Activated effector memory CD4-positive, alpha-beta T cell treated with anti-CD3 and anti-CD28 coated beads, Interleukin-2, amount 50 U/mL, for 16 hours (primary cell): ENCODE measurements at regions not wholly inside any gene's neighbourhood (a gene's known extent, or its start where the extent isn't known, plus 50 kb on each side); places are given as distances from the start of the nearest gene placed in this dataset.

Experiments
- DNase-seq: peaks from one replicate; pipeline ENCODE4 v3.0.0-alpha.2; 2020

DNA sequence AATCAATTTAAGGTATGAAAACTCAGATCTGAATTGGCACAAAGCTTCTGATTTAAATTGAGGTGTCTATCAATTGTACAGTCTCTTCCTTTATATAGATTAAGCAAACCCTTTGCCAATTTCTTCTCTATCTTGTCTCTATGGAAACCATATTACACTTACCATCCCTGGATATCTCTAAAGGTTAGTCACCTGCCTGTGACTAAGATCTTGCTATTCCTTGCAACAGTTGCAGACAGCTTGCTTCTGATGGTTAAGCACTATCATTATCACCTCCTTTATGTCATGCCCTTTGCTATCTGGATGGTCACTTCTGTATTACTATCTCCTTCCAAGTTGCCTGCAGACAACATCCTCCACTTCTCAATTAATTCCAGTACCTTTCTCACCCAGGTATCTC, 998.6 kb upstream of the B3GALT2 start:
- no peak for DNase-seq

- no peak for DNase-seq
Measured at GRCh38 chr1:194184425-194184824, 998.0 kb upstream of the B3GALT2 start.

GRCh38 chr1:194181845-194182244, 995.4 kb upstream of the B3GALT2 start:
- DNase-seq, result no peak

DNA sequence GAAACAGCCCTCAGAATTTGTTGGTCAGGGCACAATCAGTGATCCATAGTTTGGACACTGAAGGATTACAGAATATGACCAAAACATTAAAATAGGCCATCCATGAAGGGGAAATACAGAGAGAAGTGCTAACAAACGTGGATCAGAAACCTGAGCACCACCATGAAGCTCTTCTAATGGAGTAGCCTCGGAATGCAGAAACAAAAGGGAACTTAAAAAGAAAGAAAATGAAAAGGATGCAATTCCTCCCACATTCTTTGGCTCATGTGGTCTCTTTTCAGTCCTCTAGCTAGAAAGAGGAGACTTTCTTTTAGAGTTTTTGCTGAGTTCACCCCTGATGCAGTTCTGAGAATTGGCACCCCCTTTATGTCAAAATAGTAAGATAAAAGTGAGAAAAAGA, 989.8 kb upstream of the B3GALT2 start:
- no peak for DNase-seq

- no peak for DNase-seq
Measured at GRCh38 chr1:194175251-194175650, 988.8 kb upstream of the B3GALT2 start.

GRCh38 chr1:194174528-194174927, 988.1 kb upstream of the B3GALT2 start:
- DNase-seq, result no peak

GRCh38 chr1:194171596-194171995, 985.2 kb upstream of the B3GALT2 start:
- DNase-seq, result no peak

DNA sequence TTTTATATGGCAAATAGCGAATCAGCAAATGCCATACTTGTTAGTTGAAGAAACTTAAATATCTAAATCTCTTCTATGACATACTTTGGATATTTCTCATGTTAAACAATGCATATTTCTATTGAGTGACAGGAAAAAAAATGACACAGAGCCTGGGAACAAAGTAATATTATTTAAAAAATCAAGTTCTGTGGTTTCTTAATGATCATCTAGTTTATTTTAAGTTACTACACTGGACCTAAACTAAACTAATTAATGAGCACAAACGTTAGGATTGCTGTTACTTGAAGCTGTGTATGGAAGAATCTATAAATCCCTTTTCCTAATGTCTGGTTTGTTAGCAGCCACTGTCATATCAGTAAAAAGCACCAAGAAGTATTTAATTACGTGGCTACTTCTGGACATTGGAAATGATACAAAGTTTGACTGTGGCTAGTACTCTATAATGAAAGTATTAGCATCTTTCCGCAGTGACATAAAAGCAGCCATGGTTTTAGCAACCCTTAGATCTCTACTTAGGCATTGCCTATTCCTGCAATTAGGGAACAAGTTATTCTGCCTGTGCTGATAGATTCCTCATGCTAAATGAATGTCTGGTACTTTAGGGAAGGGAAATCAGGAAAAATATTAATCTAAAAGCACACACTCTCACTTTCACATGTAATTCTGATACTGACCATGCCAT, 981.7 kb upstream of the B3GALT2 start:
- no peak for DNase-seq

GRCh38 chr1:194164755-194165154, 978.3 kb upstream of the B3GALT2 start:
- no peak for DNase-seq

DNA sequence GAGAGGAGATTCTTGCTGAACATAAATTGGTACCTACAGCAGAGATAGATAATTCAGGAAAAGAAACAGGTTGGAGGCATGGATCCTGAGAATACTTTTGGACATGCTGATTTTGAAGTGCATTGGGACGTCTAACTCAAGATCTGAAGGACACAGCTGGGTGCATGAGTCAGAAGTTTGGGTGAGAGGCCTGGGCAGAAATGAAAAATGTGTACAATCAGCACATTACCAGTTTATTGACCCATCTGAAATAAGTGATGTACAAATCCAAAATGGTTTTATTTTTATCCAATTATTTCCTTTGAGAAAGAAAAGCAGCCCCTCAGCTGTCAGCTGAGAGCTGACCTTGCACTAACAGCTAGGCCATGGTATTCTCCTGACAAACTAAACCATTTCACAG, 975.2 kb upstream of the B3GALT2 start:
- DNase-seq, result no peak

GRCh38 chr1:194159941-194160340, 973.5 kb upstream of the B3GALT2 start:
- DNase-seq, result no peak

GRCh38 chr1:194155962-194156361, 969.5 kb upstream of the B3GALT2 start:
- no peak for DNase-seq

DNA sequence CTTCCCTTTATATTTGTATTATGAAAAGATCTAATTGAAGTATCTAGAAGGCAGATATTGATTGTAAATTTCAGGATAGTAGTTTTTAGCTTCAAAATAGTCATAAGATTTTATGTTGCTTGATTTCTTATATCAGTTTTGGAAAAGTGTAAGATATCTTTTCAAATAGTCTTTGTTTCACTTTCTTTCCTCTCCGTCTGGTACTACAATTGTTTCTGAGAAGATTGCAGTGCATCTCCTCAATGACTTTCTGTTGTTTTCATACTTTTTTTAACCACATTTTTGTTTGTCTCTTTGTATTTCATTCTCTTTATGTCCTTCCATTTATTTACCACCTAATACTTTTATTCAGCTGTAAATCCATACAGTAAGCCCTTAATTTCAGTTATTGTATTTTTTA, 964.6 kb upstream of the B3GALT2 start:
- DNase-seq, result no peak

GRCh38 chr1:194150242-194150641, 963.8 kb upstream of the B3GALT2 start:
- DNase-seq, result no peak

GRCh38 chr1:194133152-194133551, 946.7 kb upstream of the B3GALT2 start:
- DNase-seq, result no peak

GRCh38 chr1:194118086-194118485, 931.7 kb upstream of the B3GALT2 start:
- no peak for DNase-seq

DNA sequence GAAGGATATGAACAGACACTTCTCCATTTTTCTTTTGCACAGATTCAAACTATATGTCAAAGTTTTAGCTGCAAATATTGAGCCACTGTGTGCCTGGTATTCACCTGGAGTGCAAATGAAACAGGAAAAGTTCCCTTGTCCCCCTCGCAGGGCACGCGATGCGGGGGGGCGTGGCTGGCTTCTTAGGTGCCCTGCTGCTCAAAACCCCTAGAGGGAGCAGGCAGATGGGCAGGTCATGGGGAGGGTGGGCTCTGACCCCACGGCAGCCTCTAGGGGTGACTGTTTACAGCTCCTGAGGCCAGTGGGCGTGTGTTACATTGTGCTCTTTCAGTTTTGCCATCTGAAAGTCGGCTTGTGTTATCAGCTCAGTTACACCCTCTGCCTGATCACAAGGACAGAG, 931.2 kb upstream of the B3GALT2 start:
- DNase-seq, result no peak

DNA sequence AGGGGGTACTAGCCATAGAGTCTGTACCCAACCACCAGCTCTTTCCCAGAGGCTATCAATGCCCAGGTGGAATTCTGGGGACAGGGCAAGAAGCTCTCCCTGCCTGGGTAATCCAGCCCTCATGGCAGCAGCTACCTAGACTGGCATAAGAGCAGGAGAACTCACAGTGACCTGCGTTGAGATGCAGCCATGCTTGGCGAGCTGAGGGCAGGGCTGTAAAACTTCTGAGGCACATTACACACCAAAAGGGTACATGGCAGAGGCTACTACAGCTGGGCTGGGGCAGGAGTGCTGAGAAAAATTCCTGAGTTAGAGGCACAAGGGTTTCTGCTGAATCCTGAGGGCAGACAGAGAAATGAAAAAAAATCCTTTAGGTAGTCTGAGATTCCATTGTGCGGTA, 927.9 kb upstream of the B3GALT2 start:
- DNase-seq, result no peak

GRCh38 chr1:194105381-194105780, 919.0 kb upstream of the B3GALT2 start:
- no peak for DNase-seq

DNA sequence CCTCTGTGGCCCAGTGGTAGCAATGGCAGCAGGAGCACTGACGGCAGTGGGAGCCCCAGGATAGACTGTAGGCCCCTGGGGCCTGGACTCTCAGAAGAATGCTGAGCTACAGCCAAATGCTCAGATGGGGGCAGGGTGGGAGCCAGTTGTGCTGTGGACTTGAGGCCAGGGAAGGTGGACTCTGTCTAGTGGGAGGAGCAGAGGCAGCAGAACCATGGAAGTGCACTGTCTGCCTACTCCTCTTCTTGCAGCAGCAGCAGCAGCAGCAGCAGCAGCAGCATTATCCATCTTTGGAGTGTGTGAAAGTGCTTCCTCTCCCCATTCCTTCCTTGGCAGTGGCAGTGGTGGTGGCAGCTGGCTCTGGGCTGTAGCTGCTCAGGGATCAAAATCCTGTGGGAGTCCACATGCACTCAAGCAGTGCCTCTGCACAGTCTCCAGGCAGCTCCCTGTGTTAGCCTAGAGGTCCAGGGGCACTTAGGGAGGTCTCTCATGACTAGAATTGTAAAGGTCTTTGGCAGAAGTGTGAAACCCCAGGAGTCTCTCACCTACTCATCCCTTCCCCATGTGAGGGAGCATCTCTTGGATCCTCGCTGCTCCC, 917.9 kb upstream of the B3GALT2 start:
- no peak for DNase-seq

GRCh38 chr1:194103516-194104246, 917.3 kb upstream of the B3GALT2 start:
- no peak for DNase-seq

- no peak for DNase-seq
Measured at GRCh38 chr1:194103101-194103500, 916.7 kb upstream of the B3GALT2 start.

- no peak for DNase-seq
Measured at GRCh38 chr1:194102607-194103006, 916.2 kb upstream of the B3GALT2 start.

DNA sequence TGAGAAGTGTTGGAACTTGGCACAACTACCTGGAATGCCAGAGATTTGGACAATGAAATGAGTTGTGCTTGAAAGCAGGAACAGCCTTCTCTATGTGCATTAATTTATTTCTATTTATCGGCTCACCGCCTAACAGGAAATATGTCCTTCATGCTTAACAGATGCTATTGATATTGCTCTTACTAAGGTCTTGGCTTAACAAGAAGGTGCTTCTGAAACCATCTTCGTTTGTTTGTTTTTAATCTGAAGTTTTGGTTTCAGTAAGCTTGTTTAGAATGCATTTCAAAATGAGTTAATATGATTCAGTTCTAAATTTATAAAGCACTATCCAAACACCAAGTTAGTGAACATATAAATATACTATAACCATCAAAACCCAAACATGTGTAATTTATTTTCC, 898.3 kb upstream of the B3GALT2 start:
- no peak for DNase-seq
